ENCODE measurements at regions not wholly inside any gene's neighbourhood (a gene's known extent, or its start where the extent isn't known, plus 50 kb on each side); places are given as distances from the start of the nearest gene placed in this dataset.

DNA sequence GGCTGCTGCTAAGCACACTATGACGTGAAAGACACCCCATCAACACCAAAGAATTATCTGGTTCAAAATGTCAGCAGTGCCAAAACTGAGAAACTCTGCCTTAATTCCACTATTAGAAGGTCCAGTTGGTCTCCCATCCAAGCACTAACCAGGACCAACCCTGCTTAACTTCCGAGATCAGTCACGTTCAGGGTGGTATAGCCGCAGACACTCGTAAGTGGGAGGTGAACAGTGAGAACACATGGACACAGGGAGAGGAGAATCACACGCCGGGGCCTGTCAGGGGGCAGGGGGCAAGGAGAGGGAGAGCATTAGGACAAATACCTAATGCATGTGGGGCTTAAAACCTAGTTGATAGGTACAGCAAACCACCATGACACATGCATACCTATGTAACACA lies 83.4 kb downstream of the C13orf42 start:
- no peaks in the 10 kb centered on the region for H3K36me3 ChIP-seq (ENCODE audit: insufficient read depth, low read length)
- H3K79me2 ChIP-seq (ENCODE audit: insufficient read depth, low read length): no peaks in the 10 kb centered on the region
- peaks cover 4% of the 10 kb centered on the region for H3K27me3 ChIP-seq (ENCODE audit: insufficient read depth, low read length)
- H3K4me3 ChIP-seq (ENCODE audit: insufficient read depth, low read length): no peak overlapping the region
- H4K20me1 ChIP-seq (ENCODE audit: insufficient read depth, low read length): no peaks in the 10 kb centered on the region
- no peaks in the 10 kb centered on the region for H3K4me1 ChIP-seq (ENCODE audit: insufficient read depth, low read length)
- H3K4me2 ChIP-seq (ENCODE audit: insufficient read depth, low read length): no peak overlapping the region
- TF ChIP-seq, protein P1, sequence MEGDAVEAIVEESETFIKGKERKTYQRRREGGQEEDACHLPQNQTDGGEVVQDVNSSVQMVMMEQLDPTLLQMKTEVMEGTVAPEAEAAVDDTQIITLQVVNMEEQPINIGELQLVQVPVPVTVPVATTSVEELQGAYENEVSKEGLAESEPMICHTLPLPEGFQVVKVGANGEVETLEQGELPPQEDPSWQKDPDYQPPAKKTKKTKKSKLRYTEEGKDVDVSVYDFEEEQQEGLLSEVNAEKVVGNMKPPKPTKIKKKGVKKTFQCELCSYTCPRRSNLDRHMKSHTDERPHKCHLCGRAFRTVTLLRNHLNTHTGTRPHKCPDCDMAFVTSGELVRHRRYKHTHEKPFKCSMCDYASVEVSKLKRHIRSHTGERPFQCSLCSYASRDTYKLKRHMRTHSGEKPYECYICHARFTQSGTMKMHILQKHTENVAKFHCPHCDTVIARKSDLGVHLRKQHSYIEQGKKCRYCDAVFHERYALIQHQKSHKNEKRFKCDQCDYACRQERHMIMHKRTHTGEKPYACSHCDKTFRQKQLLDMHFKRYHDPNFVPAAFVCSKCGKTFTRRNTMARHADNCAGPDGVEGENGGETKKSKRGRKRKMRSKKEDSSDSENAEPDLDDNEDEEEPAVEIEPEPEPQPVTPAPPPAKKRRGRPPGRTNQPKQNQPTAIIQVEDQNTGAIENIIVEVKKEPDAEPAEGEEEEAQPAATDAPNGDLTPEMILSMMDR (IDR thresholded peaks at IDR 0.05; ENCODE audit: extremely low read depth, low read depth, low read length): no peak
- no peaks in the 10 kb centered on the region for H3K9me3 ChIP-seq (ENCODE audit: low read depth, low read length)
- no peak for DNase-seq (ENCODE audit: insufficient read length, low spot score, missing footprints)
- no peak overlapping the region for H3K27ac ChIP-seq (ENCODE audit: low read depth, low read length)
- H2AFZ ChIP-seq (ENCODE audit: low read length): no peak overlapping the region

DNA sequence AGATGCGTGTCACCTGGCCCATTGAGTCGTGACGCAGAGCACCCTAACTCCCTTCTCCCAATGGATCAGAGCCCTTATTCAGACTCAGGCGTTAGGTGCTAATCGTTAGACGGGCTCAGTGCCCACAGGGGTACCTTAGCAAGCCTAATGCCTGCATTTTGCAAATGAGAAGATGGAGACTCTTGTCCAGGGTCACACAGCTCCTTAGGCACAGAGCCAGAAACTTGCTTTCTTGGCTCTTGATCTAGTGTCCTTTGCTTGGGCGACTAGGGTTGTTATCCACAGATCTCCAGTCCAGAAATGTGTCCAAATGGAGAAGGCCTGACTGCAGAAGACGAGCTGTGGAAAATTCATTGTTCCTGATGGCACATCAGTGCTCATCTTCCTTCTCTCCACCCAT lies 85.1 kb downstream of the C13orf42 start:
- no peaks in the 10 kb centered on the region for H3K4me1 ChIP-seq (ENCODE audit: insufficient read depth, low read length)
- H4K20me1 ChIP-seq (ENCODE audit: insufficient read depth, low read length): no peaks in the 10 kb centered on the region
- no peak overlapping the region for H3K4me3 ChIP-seq (ENCODE audit: insufficient read depth, low read length)
- TF ChIP-seq, protein P1 (IDR thresholded peaks at IDR 0.05; ENCODE audit: extremely low read depth, low read depth, low read length): no peak
- no peaks in the 10 kb centered on the region for H3K36me3 ChIP-seq (ENCODE audit: insufficient read depth, low read length)
- no peaks in the 10 kb centered on the region for H3K79me2 ChIP-seq (ENCODE audit: insufficient read depth, low read length)
- H3K4me2 ChIP-seq (ENCODE audit: insufficient read depth, low read length): no peak overlapping the region
- peaks cover 10% of the 10 kb centered on the region for H3K27me3 ChIP-seq (ENCODE audit: insufficient read depth, low read length)
- DNase-seq (ENCODE audit: insufficient read length, low spot score, missing footprints): no peak
- H3K27ac ChIP-seq (ENCODE audit: low read depth, low read length): no peak overlapping the region
- no peak overlapping the region for H2AFZ ChIP-seq (ENCODE audit: low read length)
- H3K9me3 ChIP-seq (ENCODE audit: low read depth, low read length): no peaks in the 10 kb centered on the region

DNA sequence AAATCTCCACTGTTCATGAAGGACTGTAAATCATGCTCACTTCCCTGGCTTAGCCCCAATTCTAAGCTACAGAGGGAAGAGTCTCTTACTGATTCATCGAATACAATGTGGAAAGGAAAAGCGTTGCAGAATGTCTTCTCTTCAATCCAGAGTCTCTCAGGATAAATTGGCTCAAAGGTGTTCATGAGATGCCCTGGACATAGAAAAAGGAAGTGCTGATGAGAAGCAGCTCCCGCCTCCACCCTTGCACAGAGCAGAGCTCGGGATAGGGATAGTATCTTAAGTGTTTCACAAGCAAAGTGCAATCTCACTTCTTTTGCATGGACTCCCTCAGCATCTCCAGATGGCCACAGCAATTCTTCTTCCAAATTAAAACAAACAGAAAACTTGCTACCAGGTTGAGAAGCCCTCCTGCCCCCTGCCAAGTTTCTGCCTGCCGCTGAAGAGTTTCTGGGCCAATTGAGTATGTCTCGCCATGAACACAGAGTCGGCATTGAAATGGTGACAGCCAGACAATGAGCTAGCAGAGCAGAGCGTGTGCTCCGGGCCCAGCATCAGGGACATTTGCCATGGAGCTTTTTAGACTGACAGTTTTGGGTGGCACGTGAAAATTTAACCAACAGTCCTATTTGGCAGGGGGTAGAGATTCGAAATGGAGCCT lies 85.7 kb downstream of the C13orf42 start:
- Histone ChIP-seq H3K27ac (ENCODE audit: low read depth, low read length) (no peak overlapping the region), H2AFZ (ENCODE audit: low read length) (no peak overlapping the region), H4K20me1 (ENCODE audit: insufficient read depth, low read length) (no peaks in the 10 kb centered on the region), H3K79me2 (ENCODE audit: insufficient read depth, low read length) (no peaks in the 10 kb centered on the region), H3K4me1 (ENCODE audit: insufficient read depth, low read length) (no peaks in the 10 kb centered on the region), H3K27me3 (ENCODE audit: insufficient read depth, low read length) (peaks cover 15% of the 10 kb centered on the region), H3K36me3 (ENCODE audit: insufficient read depth, low read length) (no peaks in the 10 kb centered on the region), H3K9me3 (ENCODE audit: low read depth, low read length) (no peaks in the 10 kb centered on the region), H3K4me3 (ENCODE audit: insufficient read depth, low read length) (no peak overlapping the region), H3K4me2 (ENCODE audit: insufficient read depth, low read length) (no peak overlapping the region)
- no peak for DNase-seq (ENCODE audit: insufficient read length, low spot score, missing footprints)
- TF ChIP-seq, protein P1 (IDR thresholded peaks at IDR 0.05; ENCODE audit: extremely low read depth, low read depth, low read length): no peak

DNA sequence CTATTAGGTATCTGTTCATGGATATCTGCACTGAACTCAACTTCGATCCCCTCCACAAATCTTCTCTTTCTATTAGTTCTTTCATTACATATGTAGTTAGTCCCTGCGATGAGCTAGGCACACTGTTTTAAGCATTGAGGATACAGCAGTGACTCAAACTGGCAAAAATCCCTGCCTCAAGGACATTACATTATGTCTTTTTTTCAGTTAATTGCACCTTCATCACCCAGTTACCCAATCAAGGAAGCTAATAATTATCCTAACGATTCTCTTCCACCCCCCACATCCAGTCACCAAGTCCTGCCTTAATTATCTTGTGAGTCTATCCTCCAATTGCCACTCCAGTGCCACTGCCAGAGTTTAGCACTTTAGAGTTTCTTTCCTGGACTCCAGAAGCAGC lies 89.3 kb downstream of the C13orf42 start:
- Histone ChIP-seq H3K4me2 (ENCODE audit: insufficient read depth, low read length) (no peak overlapping the region), H3K79me2 (ENCODE audit: insufficient read depth, low read length) (no peaks in the 10 kb centered on the region), H3K27me3 (ENCODE audit: insufficient read depth, low read length) (peaks cover 27% of the 10 kb centered on the region), H4K20me1 (ENCODE audit: insufficient read depth, low read length) (no peaks in the 10 kb centered on the region), H3K4me3 (ENCODE audit: insufficient read depth, low read length) (no peak overlapping the region), H3K9me3 (ENCODE audit: low read depth, low read length) (no peaks in the 10 kb centered on the region), H3K36me3 (ENCODE audit: insufficient read depth, low read length) (no peaks in the 10 kb centered on the region), H3K27ac (ENCODE audit: low read depth, low read length) (no peak overlapping the region), H2AFZ (ENCODE audit: low read length) (no peak overlapping the region), H3K4me1 (ENCODE audit: insufficient read depth, low read length) (no peaks in the 10 kb centered on the region)
- TF ChIP-seq, protein P1 (IDR thresholded peaks at IDR 0.05; ENCODE audit: extremely low read depth, low read depth, low read length): no peak
- DNase-seq (ENCODE audit: insufficient read length, low spot score, missing footprints): no peak
